GM15510 (cell line): ENCODE measurements at regions not wholly inside any gene's neighbourhood (a gene's known extent, or its start where the extent isn't known, plus 50 kb on each side); places are given as distances from the start of the nearest gene placed in this dataset.

Experiments
- POLR2A ChIP-seq: IDR thresholded peaks from 3 replicates; pipeline ENCODE4 v1.6.1; 2011; ENCODE audit warnings: borderline replicate concordance; ENCODE audit not compliant: insufficient read length; ENCODE audit errors: extremely low read depth

DNA sequence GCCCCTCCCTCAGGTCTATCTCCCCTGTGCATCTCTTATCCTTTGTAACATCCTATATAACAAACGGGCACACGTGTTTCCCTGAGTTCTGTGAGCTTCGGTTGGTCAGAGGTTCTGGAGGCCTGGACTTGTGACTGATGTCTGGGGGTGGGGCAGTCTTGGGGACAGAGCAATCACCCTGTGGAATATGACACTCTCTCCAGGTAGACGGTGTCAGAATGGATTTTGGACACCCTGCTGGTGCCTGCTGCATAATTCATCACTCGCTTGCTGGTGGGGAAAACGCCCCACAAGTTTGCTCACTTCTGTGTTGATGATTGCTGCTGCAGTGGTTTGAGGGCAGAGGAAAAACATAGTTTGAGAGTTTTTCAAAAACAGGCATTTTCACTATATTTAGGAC lies 223.2 kb downstream of the UQCRFS1 start:
- TF ChIP-seq POLR2A = no peak

DNA sequence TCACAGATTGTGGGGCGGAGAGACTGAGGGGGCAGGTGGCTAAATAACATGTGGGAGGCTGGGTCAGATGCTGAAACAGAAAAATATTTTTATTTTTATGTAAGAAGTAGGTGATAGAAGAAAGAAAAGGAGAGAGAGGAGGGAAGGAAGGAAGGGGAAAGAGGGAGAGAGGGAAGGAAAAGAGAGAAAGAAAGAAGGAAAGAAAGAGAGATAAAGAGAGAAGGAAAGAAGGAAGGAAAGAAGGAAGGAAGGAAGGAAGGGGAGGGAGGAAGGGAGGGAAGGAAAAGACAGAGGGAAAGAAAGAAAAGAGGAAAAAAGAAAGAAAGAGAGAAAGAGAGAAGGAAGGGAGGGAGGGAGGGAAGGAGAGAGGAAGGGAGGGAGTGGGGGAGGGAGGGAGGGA lies 224.9 kb downstream of the UQCRFS1 start:
- TF ChIP-seq POLR2A = no peak

DNA sequence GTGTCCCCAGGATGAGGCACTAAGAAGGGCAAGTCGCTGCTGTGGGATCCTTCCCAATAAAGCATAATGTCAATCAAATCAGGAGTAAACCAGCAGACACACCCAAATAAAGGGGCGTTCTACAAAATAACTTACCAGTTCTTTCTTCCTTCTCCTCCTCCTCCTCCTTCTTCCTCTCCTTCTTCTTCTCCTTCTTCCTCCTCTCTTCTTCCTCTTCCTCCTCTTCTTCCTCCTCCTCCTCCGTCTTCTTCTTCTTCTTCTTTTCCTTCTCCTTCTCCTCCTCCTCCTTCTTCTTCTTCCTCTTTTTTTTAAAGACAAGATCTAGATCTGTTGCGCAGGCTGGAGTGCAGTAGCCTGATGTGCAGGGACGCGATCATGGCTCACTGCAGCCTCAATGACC lies 225.8 kb downstream of the UQCRFS1 start:
- TF ChIP-seq POLR2A = no peak

DNA sequence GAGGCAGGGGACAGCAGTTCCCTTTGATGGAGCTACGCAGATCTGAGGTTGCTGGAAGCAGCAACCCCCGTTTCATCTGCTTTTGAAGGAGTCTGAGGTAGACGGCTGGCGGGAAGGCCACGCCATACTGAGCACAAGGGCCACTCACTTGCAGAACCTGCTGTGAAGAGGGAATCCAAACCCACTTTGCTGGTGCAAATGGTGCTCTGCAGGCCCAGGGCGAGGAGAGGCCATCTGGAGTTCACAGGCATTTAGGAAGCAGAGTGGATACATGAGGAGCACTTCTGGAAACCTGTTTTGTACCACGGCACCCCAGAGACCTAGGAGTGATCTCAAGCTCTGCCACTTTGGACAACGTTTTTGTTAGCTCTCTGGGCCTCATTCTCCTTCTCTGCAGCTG lies 227.8 kb downstream of the UQCRFS1 start:
- no peak for TF ChIP-seq POLR2A

DNA sequence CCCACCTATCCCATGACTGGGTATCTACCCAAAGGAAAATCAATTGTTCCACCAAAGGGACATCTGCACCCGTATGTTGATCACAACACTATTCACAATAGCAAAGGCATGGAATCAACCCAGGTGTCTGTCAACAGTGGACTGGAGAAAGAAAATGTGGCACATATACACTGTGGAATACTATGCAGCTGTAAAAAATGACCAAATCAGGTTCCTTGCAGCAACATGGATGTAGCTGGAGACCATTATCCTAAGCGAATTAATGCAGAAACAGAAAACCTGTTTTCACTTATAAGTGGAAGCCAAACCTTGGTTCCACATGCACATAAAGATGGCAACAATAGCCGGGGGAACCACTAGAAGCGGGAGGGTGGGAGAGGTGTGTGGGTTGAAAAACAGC lies 228.6 kb downstream of the UQCRFS1 start:
- TF ChIP-seq POLR2A = no peak

DNA sequence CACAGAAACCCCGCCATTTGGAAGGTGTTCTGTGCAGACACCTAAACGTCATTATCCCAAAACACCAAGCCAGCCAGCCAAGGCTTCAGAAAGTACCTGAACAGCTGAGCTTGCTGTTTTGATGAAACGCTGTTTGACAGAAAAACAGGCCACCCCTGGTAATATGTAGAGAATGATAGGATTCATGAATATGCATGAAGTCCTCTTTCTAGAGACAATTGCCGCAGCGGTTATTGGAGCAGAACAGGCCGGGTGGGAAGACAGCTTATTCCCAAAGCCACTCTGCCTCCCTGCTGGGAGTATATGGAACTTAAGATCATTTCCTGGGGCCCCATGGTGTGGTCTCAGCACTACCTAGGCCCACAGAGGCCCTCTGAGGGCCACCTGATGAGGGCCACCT lies 229.5 kb downstream of the UQCRFS1 start:
- TF ChIP-seq POLR2A = no peak

DNA sequence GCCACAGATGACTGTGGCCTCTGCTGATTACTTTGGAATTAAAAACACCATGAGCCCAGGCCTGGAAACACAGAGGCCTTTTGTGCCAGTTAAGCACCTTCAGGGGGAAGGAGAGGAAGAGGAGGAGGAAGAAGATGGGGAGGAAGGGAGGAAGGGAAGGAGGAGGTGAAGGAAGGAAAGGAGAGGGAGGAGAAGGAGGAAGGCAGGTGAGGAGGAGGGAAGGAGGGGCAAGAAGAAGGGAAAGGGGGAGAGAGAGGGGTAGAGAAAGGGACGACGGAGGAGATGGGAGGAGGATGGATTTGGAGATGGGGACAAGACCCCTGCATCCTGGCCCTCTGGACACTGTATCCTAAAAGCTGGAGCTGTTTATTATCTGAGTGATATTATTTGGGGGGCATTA lies 231.0 kb downstream of the UQCRFS1 start:
- TF ChIP-seq POLR2A = no peak

DNA sequence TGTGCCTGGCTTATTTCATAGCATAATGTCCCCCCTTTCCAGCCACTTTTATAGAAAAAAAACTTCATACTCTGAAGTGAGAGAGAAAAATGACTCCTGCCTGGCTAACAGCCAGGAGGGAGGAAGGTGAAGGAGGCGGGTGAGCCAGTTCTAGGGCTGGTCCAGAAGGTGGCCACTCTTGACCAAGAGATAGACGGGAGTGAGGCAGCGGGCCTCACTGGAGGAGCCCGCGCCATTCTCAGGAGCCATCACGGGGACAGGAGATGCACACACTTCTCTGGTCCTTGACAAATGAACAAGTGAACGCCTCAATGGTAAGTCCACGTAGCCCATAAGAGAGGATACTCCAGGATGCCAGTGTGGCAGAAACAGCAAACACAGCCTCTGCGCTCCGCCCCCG lies 231.4 kb downstream of the UQCRFS1 start:
- no peak for TF ChIP-seq POLR2A

DNA sequence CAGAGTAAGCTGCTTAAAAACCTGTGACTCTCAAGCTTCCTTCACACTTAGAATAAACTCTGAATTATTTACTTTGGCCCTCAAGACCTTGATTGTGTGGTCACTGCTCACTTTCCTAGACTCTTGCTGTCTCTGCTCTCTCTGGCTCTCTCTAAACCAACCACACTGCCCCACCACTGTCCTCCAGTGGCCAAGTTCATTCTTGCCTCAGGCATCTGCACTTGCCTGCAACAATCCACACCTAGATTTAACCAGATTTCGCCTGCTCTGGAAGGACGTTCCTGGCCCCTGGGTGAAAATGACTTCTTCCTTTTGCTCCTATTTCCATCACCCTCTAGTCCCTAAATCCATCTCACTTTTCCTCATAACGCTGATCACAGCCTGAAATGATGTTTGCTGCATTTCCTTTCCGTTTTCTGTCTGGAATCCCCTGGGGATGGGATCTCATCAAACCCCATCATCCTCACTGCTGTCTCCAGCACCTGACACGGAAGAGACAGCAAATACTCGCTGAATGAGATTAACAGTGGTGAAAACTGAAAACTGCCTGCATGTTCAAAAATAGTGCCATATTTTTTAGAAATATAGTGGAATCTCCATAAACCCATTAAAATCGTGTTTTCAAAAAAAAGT lies 232.6 kb downstream of the UQCRFS1 start:
- no peak for TF ChIP-seq POLR2A

DNA sequence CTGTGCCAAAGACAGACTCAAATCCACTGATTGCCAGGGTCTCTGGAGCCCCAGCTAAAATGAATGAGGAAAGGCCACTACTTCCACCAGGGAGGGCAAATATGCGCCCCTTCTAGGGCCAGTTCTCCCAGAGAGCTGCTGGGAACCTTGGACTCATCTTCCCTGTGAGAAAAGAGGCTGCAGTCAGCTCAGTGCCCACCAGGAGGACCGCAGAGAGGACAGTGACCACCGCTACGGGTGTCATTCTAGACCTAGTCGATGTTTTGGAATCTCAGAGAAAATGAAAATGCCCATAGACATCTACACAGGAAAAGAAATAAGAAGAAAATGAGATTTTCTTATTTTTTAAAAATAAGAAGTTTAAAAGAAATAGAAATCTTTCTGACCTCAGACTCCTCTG lies 235.1 kb downstream of the UQCRFS1 start:
- TF ChIP-seq POLR2A = no peak

DNA sequence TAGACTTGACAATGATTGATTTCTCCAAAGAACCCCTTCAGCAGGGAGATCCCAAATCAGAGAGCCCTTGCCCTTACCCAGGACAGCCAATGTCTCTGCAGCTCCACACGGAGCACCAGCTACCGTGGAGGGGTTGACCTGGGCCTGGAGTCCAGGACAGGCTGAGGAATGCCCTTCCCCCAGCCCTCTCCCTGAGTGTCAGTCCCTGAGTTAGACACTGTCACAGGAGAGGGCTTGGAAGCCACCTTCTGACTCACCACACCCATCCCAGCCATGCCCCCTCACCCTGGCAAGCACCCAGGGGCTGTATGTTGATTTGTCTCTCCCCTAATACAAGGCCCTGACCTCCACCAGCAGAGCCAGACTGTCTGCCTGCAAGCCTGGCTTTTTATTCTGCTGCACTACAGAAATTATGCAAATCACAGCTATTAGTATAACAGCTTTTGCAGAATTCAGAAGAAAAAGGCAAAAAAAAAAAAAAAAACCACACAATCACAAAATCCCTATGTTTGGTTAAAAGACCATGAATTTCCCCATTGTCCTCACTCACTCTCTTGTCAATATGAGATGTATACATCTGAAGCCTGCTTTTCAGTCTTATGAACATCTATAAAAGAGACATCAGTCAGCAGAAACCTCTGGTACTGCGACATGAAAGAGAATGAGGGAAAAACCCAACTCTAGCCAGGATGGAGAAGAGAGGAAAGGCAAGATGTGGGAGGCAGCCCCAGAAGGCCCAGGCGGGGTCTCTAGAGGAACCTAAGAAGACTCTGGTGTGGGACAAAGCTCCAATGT lies 240.7 kb downstream of the UQCRFS1 start:
- no peak for TF ChIP-seq POLR2A

DNA sequence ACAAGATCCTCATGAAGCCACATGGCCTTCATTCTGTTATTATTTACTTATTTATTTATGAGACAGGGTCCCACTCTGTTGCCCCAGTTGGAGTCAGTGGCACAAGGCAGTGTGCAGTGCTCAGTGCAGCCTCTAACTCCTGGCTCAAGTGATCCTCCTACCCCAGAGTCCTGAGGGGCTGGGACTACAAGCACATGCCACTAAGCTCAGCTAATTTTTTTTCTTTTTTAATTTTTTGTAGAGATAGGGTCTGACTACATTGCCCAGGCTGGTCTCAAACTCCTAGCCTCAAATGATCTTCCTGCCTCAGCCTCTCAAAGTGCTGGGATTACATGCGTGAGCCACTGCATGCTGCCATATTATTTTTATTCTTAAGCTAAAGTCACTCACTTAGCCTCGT lies 241.4 kb downstream of the UQCRFS1 start:
- no peak for TF ChIP-seq POLR2A

DNA sequence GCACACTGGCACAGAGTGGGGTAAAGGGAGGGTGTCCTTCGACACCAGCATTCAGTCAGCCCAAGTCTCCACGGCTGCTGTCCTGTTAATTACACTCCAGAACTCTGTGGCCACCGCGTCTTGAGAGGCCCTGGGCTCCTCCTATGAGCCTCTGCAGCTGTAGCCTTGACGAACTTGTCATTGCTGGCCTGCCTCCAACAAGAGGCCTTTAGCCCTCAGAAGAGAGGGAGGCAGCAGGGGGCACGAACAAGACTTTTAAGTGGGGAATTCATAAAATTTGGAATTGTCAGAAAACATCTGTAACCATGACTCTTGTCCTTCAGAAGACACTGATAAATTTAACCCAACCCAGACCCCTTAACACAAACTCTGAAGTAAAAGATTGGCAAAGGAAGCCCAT lies 241.9 kb downstream of the UQCRFS1 start:
- no peak for TF ChIP-seq POLR2A

DNA sequence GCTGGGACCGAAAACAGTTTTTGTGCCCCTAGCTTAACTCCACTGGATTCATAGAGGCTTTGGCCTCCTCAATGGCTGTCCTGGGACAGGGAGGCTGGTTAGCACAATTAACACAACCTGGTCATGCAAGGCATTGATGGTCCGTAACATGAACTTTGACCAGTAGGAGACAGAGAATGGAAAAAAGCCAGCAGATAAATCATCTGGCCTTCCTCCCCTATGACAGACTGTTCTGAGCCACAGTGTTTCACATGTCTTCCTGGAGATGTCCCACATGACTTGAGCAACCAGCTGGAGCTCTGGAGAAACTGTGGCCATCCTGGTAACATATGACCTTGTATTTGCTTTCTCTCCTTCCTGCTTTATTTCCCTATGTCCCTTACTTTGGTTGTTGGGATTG lies 244.2 kb downstream of the UQCRFS1 start:
- no peak for TF ChIP-seq POLR2A

DNA sequence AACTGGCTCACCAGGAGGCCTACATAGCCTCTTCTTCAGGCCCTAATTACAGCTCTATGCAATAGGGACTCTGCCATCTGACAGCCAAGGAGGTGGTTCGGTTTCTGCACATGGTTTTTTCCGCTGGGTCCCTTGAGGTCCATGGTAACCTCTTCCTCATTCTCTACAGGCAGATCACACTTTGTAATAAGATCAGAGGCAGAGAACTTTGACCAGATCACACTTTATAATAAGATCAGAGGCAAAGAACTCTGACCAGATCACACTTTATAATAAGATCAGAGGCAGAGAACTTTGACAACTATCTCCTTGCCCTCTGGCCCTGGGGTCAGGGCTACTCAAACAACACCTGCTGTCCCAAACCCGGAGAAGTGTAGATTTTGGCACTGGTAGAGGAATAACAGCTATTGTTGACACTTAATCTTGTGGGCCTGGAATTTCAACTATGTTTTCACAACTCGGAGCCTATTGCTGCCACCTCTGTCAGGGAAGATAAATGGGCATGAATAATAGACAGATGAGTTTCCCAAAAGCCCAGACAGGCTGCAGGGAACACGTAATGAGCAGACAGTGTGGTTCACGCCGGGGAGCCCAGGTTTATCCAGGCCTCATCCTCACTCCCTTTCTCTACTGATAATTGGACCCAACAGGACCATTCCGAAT lies 246.1 kb downstream of the UQCRFS1 start:
- no peak for TF ChIP-seq POLR2A

DNA sequence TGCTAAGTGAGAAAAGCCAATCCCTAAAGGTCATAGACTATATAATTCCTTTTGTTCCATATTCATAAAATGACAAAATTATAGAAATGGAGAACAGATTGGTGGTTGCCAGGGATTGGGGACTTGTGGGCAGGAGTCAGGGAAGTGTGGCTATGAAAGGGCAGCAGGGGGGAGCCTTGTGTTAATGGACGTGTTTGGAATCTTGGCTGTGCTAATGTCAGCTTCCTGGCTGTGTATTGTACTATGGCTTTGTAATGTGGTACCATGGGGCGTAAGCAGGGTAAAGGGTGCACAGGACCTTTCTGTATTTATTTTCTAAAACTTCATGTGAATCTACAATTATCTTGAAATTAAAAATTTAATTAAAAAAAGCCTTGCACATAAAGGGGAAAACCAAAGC lies 248.5 kb downstream of the UQCRFS1 start:
- TF ChIP-seq POLR2A = no peak
